AG10803 (cell line): ENCODE measurements at regions not wholly inside any gene's neighbourhood (a gene's known extent, or its start where the extent isn't known, plus 50 kb on each side); places are given as distances from the start of the nearest gene placed in this dataset.

Experiments
- DNase-seq: peaks from one replicate; pipeline ENCODE4 v3.0.0; 2010; ENCODE audit warnings: low read depth
- H3K4me3 ChIP-seq: 2 replicates; pipeline ENCODE4 v1.5.1; 2011; ENCODE audit warnings: mild to moderate bottlenecking, low read length, control low read depth
- TF ChIP-seq, protein P1 (sequence below): conservative IDR thresholded peaks from 2 replicates; pipeline ENCODE4 v1.5.1; 2011; ENCODE audit warnings: mild to moderate bottlenecking, low read length, control low read depth, inconsistent platforms

- DNase-seq, result no peak
- TF ChIP-seq, protein P1, sequence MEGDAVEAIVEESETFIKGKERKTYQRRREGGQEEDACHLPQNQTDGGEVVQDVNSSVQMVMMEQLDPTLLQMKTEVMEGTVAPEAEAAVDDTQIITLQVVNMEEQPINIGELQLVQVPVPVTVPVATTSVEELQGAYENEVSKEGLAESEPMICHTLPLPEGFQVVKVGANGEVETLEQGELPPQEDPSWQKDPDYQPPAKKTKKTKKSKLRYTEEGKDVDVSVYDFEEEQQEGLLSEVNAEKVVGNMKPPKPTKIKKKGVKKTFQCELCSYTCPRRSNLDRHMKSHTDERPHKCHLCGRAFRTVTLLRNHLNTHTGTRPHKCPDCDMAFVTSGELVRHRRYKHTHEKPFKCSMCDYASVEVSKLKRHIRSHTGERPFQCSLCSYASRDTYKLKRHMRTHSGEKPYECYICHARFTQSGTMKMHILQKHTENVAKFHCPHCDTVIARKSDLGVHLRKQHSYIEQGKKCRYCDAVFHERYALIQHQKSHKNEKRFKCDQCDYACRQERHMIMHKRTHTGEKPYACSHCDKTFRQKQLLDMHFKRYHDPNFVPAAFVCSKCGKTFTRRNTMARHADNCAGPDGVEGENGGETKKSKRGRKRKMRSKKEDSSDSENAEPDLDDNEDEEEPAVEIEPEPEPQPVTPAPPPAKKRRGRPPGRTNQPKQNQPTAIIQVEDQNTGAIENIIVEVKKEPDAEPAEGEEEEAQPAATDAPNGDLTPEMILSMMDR, result no peak
- H3K4me3 ChIP-seq, result no peak overlapping the region
These were observed 53.4 kb upstream of the STK17B start for GRCh38 chr2:196224756-196225155.

DNA sequence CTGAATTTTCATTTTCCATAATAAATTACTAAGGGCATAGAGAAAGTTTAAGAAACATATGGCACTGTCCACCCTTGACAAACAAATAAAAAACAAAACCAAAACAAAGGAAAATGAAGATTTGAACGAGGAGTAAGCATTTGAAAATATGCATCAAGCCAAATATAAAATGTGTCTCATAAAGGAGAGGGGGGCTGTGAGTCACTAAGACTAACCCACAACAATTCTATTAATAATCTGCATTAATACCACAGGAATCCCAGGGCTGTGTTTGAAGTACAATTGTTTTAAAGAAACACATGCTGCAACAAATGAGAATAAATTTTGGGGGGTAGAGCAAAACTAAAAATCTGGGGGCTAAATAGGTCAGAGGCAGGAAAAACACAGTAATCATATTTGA, 53.8 kb upstream of the STK17B start:
- no peak overlapping the region for H3K4me3 ChIP-seq
- TF ChIP-seq, protein P1, result no peak
- peak; percentile 70 for DNase-seq

DNA sequence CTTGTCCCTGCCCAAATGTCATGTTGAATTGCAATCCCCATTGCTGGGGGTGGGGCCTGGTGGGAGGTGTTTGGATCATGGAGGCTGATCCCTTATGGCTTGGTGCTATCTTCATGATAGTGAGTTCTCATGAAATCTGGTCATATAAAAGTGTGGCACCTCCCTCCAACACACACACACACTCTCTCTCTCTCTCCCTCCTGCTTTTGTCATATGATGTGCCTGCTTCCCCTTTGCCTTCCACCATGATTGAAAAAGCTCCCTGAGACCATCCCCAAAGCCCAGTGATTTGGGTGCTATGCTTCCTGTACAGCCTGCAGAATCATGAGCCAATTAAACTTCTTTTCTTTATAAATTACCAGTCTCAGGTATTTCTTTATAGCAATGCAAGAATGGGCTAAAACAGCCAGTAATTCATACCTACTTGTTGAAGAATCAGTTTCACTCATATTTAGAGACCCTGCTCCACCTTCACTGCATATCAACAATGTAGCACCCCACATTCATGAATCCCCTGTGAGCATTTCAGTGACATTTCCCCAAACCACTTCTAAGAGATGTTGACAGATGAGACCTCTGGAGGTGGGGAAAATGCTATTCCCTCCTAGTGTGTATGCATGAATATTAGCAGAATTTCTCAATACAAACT, 54.8 kb upstream of the STK17B start:
- DNase-seq, result no peak
- TF ChIP-seq, protein P1, result no peak
- H3K4me3 ChIP-seq, result no peak overlapping the region

GRCh38 chr2:196226707-196227065, 55.3 kb upstream of the STK17B start:
- no peak for DNase-seq
- TF ChIP-seq, protein P1, result no peak
- H3K4me3 ChIP-seq, result no peak overlapping the region

DNA sequence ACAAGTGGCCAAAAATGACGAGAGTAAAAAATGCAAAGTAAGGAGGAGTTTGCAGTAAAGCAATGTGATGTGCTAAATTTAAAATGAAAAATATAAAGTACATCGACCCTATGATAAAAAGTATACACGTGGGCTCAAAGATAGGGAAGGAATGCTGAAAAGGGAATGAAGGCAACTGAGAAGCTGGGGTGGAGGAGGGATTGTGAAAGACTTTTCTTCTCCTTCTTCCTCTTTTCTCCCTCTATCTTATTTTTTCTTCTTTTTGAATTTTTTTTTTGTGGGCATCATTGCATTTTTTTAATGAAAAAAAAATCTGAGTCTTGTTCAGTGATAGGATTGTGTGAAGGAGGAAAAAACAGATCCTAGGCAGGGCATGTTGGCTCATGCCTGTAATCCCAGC, 57.6 kb upstream of the STK17B start:
- no peak for DNase-seq
- TF ChIP-seq, protein P1, result no peak
- H3K4me3 ChIP-seq, result no peak overlapping the region

- no peak overlapping the region for H3K4me3 ChIP-seq
- DNase-seq, result no peak
- TF ChIP-seq, protein P1, result no peak
These were observed 58.9 kb upstream of the STK17B start for GRCh38 chr2:196230061-196230854.
